ENCODE measurements at regions not wholly inside any gene's neighbourhood (a gene's known extent, or its start where the extent isn't known, plus 50 kb on each side); places are given as distances from the start of the nearest gene placed in this dataset.
A peak's percentile ranks its signal among the peaks of the same experiment; 100 is the strongest.

- H3K4me3 ChIP-seq (ENCODE audit: low read depth, low read length), result no peak overlapping the region
- no peak for TF ChIP-seq CTCF (IDR thresholded peaks at IDR 0.05; ENCODE audit: low read depth, low read length)
- no peak for DNase-seq (ENCODE audit: low read depth, low spot score)
- in situ Hi-C loops (cut with HindIII; ENCODE audit: low sequenced_read_pairs), result no loop called here
Observed at GRCh38 chr1:219039017-219039681, 134.5 kb upstream of the LYPLAL1 start.

GRCh38 chr1:219039682-219040154 lies 134.0 kb upstream of the LYPLAL1 start:
- H3K4me3 ChIP-seq (ENCODE audit: low read depth, low read length), result no peak overlapping the region
- no peak for DNase-seq (ENCODE audit: low read depth, low spot score)
- TF ChIP-seq CTCF (IDR thresholded peaks at IDR 0.05; ENCODE audit: low read depth, low read length), result no peak
- in situ Hi-C loops (cut with HindIII; ENCODE audit: low sequenced_read_pairs), result no loop called here

- in situ Hi-C loops (cut with HindIII; ENCODE audit: low sequenced_read_pairs), result no loop called here
- no peak overlapping the region for H3K4me3 ChIP-seq (ENCODE audit: low read depth, low read length)
- no peak for DNase-seq (ENCODE audit: low read depth, low spot score)
- TF ChIP-seq CTCF (IDR thresholded peaks at IDR 0.05; ENCODE audit: low read depth, low read length), result no peak
Observed at GRCh38 chr1:219040291-219040690, 133.4 kb upstream of the LYPLAL1 start.

GRCh38 chr1:219041141-219041540 lies 132.5 kb upstream of the LYPLAL1 start:
- no peak overlapping the region for H3K4me3 ChIP-seq (ENCODE audit: low read depth, low read length)
- in situ Hi-C loops (cut with HindIII; ENCODE audit: low sequenced_read_pairs), result no loop called here
- no peak for TF ChIP-seq CTCF (IDR thresholded peaks at IDR 0.05; ENCODE audit: low read depth, low read length)
- peak; percentile 83 for DNase-seq (ENCODE audit: low read depth, low spot score)

GRCh38 chr1:219041818-219042217 lies 131.9 kb upstream of the LYPLAL1 start:
- in situ Hi-C loops (cut with HindIII; ENCODE audit: low sequenced_read_pairs), result no loop called here
- peak; percentile 68 for DNase-seq (ENCODE audit: low read depth, low spot score)
- no peak for TF ChIP-seq CTCF (IDR thresholded peaks at IDR 0.05; ENCODE audit: low read depth, low read length)

GRCh38 chr1:219042769-219043168 lies 130.9 kb upstream of the LYPLAL1 start:
- no peak for DNase-seq (ENCODE audit: low read depth, low spot score)

More at GRCh38 chr1:219041818-219042217, 131.9 kb upstream of the LYPLAL1 start:
- H3K4me3 ChIP-seq (ENCODE audit: low read depth, low read length), result no peak overlapping the region

More at GRCh38 chr1:219042769-219043168, 130.9 kb upstream of the LYPLAL1 start:
- H3K4me3 ChIP-seq (ENCODE audit: low read depth, low read length), result no peak overlapping the region
- in situ Hi-C loops (cut with HindIII; ENCODE audit: low sequenced_read_pairs), result no loop called here
- no peak for TF ChIP-seq CTCF (IDR thresholded peaks at IDR 0.05; ENCODE audit: low read depth, low read length)

Measured in astrocyte of the spinal cord (primary cell).